ENCODE measurements at regions not wholly inside any gene's neighbourhood (a gene's known extent, or its start where the extent isn't known, plus 50 kb on each side); places are given as distances from the start of the nearest gene placed in this dataset.

DNA sequence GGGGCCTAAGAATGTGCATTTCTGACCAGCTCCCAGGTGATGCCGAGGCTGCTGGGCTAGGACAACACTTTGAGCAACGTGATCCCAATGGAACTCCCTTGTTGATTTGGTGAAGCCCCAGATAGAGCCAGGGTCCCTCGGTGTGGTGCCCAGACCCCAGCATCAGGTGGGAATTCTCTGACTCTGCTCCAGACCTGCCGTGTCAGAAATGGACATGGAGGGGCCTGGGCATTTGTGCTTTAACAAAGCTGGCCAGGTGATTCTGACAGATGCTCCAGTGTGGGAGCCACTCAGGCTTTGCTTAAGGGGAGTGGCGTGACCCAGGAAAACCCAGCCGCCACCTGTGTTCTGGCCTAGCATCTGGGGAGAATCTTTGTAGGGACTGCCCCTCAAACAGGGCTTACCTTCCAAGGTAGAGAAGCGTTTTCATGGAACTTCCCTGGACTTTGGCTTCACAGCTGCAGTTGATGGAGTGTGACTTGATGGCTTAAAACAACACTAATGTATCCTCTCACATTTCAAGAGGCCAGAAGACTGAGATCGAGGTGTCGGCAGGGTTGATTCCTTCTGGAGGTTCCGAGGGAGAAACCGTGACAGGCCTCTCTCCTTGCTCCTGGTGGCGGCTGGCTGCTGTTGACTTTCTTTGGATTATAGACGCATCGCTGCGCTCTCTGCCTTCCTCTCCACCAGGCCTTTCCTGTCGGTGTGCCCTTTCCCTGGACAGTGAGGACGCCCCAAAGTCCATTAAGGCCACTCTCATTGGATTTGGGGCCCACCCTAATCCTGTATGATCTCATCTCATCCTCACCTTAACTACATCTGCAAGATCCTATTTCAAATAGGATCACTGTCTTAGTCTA is 57.0 kb upstream of the HDAC4 start:
- no peak for DNase-seq (ENCODE audit: low read depth)

DNA sequence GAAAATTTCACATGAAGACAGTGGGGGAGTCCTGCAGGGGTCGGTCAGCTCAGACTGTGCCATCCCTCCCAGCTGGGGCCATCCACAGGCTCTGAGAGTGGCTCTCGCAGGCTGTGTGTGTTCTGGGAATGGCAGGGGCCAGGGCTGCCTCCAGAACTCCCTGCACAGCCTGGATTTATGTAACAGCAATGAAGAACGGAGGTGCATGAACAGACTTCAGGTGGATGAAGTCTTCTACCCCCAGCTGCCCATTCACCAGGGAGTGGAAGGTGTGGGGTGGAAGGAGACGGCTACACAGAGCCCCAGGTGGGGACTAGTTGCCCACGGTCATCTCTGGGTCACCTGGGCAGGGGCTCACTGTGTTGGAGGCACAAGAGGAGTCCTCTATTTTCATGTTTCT is 56.1 kb upstream of the HDAC4 start:
- DNase-seq (ENCODE audit: low read depth): no peak

DNA sequence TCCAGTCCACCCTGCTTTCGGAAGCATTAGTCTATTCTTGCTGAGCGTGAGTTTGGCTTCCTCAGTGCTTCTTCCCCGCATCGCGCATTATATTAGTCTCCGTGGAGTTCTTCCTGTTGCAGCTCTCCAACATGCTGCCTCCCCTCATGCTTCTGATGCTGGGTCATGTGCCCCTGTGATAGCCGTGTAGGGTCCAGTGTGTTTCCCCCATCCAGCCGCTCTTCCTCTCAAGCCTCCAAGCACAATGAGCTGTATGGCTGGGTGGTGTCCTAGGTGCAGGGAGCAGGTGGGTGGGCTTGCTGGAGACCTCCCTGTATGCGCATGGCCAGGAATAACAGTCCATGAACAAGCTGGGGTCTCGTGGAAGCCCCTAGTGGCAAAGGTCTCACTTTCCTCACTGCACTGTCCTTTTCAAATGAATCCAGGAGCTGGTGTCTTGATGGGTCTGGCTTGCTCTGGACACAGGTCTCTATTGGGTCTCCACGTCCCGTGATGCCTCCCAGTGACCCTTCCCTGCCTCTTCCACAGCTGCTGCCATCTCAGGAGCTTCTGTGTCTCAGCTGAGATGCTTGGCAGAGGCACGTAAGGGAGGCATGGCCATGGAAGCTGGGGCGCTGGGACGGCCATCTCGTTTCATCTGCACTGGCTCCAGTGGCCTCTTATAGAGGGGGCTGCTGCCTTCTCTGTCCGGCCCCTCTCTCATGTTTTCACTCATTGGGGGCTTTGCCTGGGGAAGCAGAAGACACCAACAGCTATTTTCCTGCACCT is 54.8 kb upstream of the HDAC4 start:
- no peak for DNase-seq (ENCODE audit: low read depth)

DNA sequence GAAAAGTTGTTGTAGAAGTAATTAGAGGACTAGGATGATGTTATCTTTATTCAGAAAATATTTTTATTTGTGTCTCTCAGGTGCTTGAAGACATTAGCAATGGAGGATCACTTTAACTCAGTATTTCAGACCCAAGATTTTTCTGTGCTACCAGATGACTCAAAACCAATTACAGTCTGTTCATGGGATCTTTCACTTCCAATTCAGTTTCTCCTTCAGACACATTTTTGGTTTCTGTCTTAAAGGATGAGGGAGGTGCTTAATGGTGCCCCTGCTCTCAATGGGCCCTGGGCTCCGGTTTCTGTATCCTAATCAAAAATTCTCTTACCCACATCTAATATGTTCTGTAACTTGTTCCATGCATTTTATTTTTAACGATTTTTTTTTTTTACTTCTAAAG is 53.7 kb upstream of the HDAC4 start:
- no peak for DNase-seq (ENCODE audit: low read depth)

Data from stimulated activated CD8-positive, alpha-beta memory T cell treated with anti-CD3 and anti-CD28 coated beads, Interleukin-12 subunit alpha, Interleukin-12 subunit beta, amount 100 ng/mL, for 1 hour (primary cell).